K562 (cell line): ENCODE measurements at regions not wholly inside any gene's neighbourhood (a gene's known extent, or its start where the extent isn't known, plus 50 kb on each side); places are given as distances from the start of the nearest gene placed in this dataset.

ENCODE experiments used
- ATAC-seq: fragments of 200-7000 bp; cut with Tn5 transposase; 3 replicates; pipeline ENCODE4 v1.9.1; 2020; ENCODE audit warnings: moderate library complexity
- BruUV-seq: library from RNA; stranded (reverse); fragments of 400-500 nt; replicated peaks from 2 replicates; lab custom pipeline; 2021; lab: Mats Ljungman, UMichigan
- CTCF ChIA-PET: fragments of 300-600 bp; formaldehyde crosslinking; extraction: SDS; loops from one replicate; lab custom pipeline; 2021; ENCODE audit warnings: low intra/inter-chr PET ratio; lab: Yijun Ruan, JAX
- POLR2A ChIA-PET: fragments of 300-600, 350-650 bp; sonication (Branson Sonifier 250); formaldehyde crosslinking; extraction: SDS; loops from one replicate; lab custom pipeline; 2021; ENCODE audit warnings: antibody characterized with exemption, inconsistent platforms; lab: Yijun Ruan, JAX
- DNase-seq, 4 experiments: peaks; one replicate each; pipeline versions ENCODE4 v3.0.0 to v3.0.0-alpha.2; 2011 to 2018; ENCODE audit warnings: low spot score in 3 of 4, mixed read lengths in 3 of 4; ENCODE audit errors: extremely low read depth in 1 of 4
- FAIRE-seq: peaks from 2 replicates; lab custom pipeline; 2011; peaks lifted over from hg19 to GRCh38; lab: Jason Lieb, UNC
- H2AFZ ChIP-seq: 2 replicates; pipeline ENCODE4 v1.6.0; 2011; ENCODE audit warnings: low read depth, low read length, control low read depth, inconsistent platforms
- H3K27ac ChIP-seq: fragments of 200-600 bp; 3 replicates; pipeline ENCODE4 v1.8.0; 2011; ENCODE audit warnings: low read depth, mild to moderate bottlenecking, control low read depth, inconsistent platforms, low read length, moderate library complexity, mixed read lengths; ENCODE audit errors: extremely low read depth
- H3K27me3 ChIP-seq, 2 experiments: fragments of 300-600 bp in 1 of 2; 2 replicates in 1 of 2; 3 replicates in 1 of 2; pipeline versions ENCODE4 v1.6.0 to v1.8.0; 2011; ENCODE audit warnings: inconsistent platforms in 2 of 2, low read length in 2 of 2, mild to moderate bottlenecking in 1 of 2, mixed read lengths in 1 of 2, moderate library complexity in 1 of 2; ENCODE audit not compliant: control insufficient read depth in 2 of 2, insufficient read depth in 2 of 2
- H3K36me3 ChIP-seq: fragments of 300-600 bp; 3 replicates; pipeline ENCODE4 v1.8.0; 2011; ENCODE audit warnings: mild to moderate bottlenecking, low read length, inconsistent platforms; ENCODE audit not compliant: control insufficient read depth, insufficient read depth
- H3K4me1 ChIP-seq, 2 experiments: fragments of 200-600 bp in 1 of 2; replicated peaks in 1 of 2; 2 replicates in 1 of 2; 3 replicates in 1 of 2; pipeline versions ENCODE4 v1.5.1 to v1.8.0; 2011; ENCODE audit warnings: inconsistent platforms in 2 of 2, low read length in 2 of 2, mild to moderate bottlenecking in 1 of 2, mixed read lengths in 1 of 2, moderate library complexity in 1 of 2; ENCODE audit not compliant: control insufficient read depth in 2 of 2, insufficient read depth in 2 of 2
- H3K4me2 ChIP-seq: 2 replicates; pipeline ENCODE4 v1.6.1; 2011; ENCODE audit warnings: low read length, control low read depth, inconsistent platforms, mixed read lengths; ENCODE audit not compliant: insufficient read depth
- H3K4me3 ChIP-seq: fragments of 200-600 bp; sonication (generic), shearing (Covaris generic); 2 replicates; pipeline ENCODE4 v1.5.1; 2016; ENCODE audit warnings: control low read depth, inconsistent platforms
- H3K79me2 ChIP-seq: fragments of 200-600 bp; 3 replicates; pipeline ENCODE4 v1.8.0; 2011; ENCODE audit warnings: low read length, inconsistent platforms; ENCODE audit not compliant: control insufficient read depth, insufficient read depth
- H3K9ac ChIP-seq, 2 experiments: 2 replicates each; pipeline versions ENCODE4 v1.6.0 to v1.6.1; 2011; ENCODE audit warnings: low read depth in 2 of 2, low read length in 2 of 2, control low read depth in 1 of 2, inconsistent platforms in 1 of 2, mild to moderate bottlenecking in 1 of 2, mixed read lengths in 1 of 2; ENCODE audit not compliant: insufficient read depth in 1 of 2
- H3K9me1 ChIP-seq: one replicate; pipeline ENCODE4 v1.6.0; 2011; ENCODE audit warnings: inconsistent platforms, mild to moderate bottlenecking, low read length, moderate library complexity; ENCODE audit not compliant: control insufficient read depth, insufficient read depth
- H3K9me3 ChIP-seq: replicated peaks from 2 replicates; pipeline ENCODE4 v1.5.1; 2011; ENCODE audit warnings: low read depth, low read length, inconsistent platforms; ENCODE audit not compliant: control insufficient read depth, insufficient read depth
- H4K20me1 ChIP-seq: replicated peaks from 2 replicates; pipeline ENCODE4 v1.6.1; 2011; ENCODE audit warnings: low read length, inconsistent platforms, mixed read lengths; ENCODE audit not compliant: control insufficient read depth, insufficient read depth
- CREBBP ChIP-seq: IDR thresholded peaks from one replicate; pipeline ENCODE4 v1.6.1; 2012; ENCODE audit warnings: low read depth, mild to moderate bottlenecking, control low read depth, inconsistent platforms, low read length
- HDAC6 ChIP-seq: IDR thresholded peaks from 2 replicates; pipeline ENCODE4 v1.6.1; 2012; ENCODE audit warnings: low read depth, mild to moderate bottlenecking, control low read depth, inconsistent platforms, low read length, moderate library complexity
- HMG20A ChIP-seq: fragments of 450-650 bp; formaldehyde crosslinking; conservative IDR thresholded peaks from 2 replicates; pipeline ENCODE4 v1.4.0; 2020; ENCODE audit warnings: mild to moderate bottlenecking, mixed read lengths
- HMG20B ChIP-seq: fragments of 250-450 bp; sonication (Bioruptor Pico); IDR thresholded peaks from 2 replicates; pipeline ENCODE4 v1.5.0; 2021; ENCODE audit warnings: mild to moderate bottlenecking
- PPARD ChIP-seq: fragments of 250-450 bp; sonication (Bioruptor Pico); IDR thresholded peaks from 2 replicates; pipeline ENCODE4 v1.8.0; 2022; ENCODE audit warnings: inconsistent platforms, mild to moderate bottlenecking, moderate library complexity
- RCOR1 ChIP-seq, 2 experiments: IDR thresholded peaks; 2 replicates each; pipeline ENCODE4 v1.6.1; 2012; ENCODE audit warnings: low read depth in 2 of 2, low read length in 2 of 2, borderline replicate concordance in 1 of 2, improper control_type of control experiment in 1 of 2
- SMARCE1 ChIP-seq: fragments of 450-650 bp; IDR thresholded peaks from 2 replicates; pipeline ENCODE4 v1.7.1; 2016; ENCODE audit warnings: mild to moderate bottlenecking
- TAL1 ChIP-seq: fragments of 450-650 bp; IDR thresholded peaks from 2 replicates; pipeline ENCODE4 v1.6.1; 2016; ENCODE audit warnings: mild to moderate bottlenecking
- TEAD4 ChIP-seq, 2 experiments: sonication (generic) in 1 of 2; formaldehyde crosslinking in 1 of 2; IDR thresholded peaks; 2 replicates each; pipeline versions ENCODE4 v1.6.1 to v1.8.0; 2012 to 2022; ENCODE audit warnings: borderline replicate concordance in 1 of 2, inconsistent platforms in 1 of 2, low read length in 1 of 2, mild to moderate bottlenecking in 1 of 2, missing genetic modification reagents in 1 of 2
- THAP7 ChIP-seq: fragments of 250-450 bp; sonication (Bioruptor Pico); IDR thresholded peaks from 2 replicates; pipeline ENCODE4 v1.5.0; 2021
- ZMIZ1 ChIP-seq, 2 experiments: fragments of 150-350 bp in 1 of 2; IDR thresholded peaks; 2 replicates each; pipeline ENCODE4 v1.6.1; 2012 to 2016; ENCODE audit warnings: low read depth in 2 of 2, low read length in 2 of 2, mild to moderate bottlenecking in 1 of 2, moderate library complexity in 1 of 2
- WGBS: fragments of 100-300 bp; shearing (Covaris generic); methylation state at CpG from one replicate; pipeline ENCODE4 v1.1.6; 2016; ENCODE audit warnings: low coverage, mixed read lengths; ENCODE audit not compliant: insufficient coverage; ENCODE audit errors: missing lambda C conversion rate; 5-methylcytosine and 5-hydroxymethylcytosine counted together
- in situ Hi-C: fragments of 300-500 bp; cut with MboI; formaldehyde crosslinking; loops from 4 replicates; pipeline ENCODE4 v1.15.0; 2018; ENCODE audit warnings: inconsistent platforms, mixed read lengths
- intact Hi-C: fragments of 100-400 bp; cut with micrococcal nuclease; formaldehyde crosslinking; loops from 2 replicates; pipeline ENCODE4 v1.14.2; 2022

GRCh38 chr16:65285128-65286048 is 163.5 kb upstream of the CDH11 start:
- DNase-seq (no peak), FAIRE-seq (no peak), ATAC-seq (no peak)
- H3K4me2 ChIP-seq = no peak overlapping the region
- no peaks in the 10 kb centered on the region for H3K36me3 ChIP-seq
- H3K9me3 ChIP-seq = no peaks in the 10 kb centered on the region
- no peak overlapping the region for H3K4me3 ChIP-seq
- in situ Hi-C loops (no loop called here), intact Hi-C loops (no loop called here)
- ChIA-PET POLR2A (no interaction called here), CTCF (no interaction called here)
- no peaks in the 10 kb centered on the region for H3K27me3 ChIP-seq
- BruUV-seq = no TSS peak
- H3K9ac ChIP-seq = no peak overlapping the region
- no peaks in the 10 kb centered on the region for H3K79me2 ChIP-seq
- 2% methylated on average over 7 of the region's 7 CpGs for WGBS
- H3K9me1 ChIP-seq = no peaks in the 10 kb centered on the region
- H3K27ac ChIP-seq = no peak overlapping the region
- H2AFZ ChIP-seq = no peak overlapping the region
- TF ChIP-seq HMG20B (CRISPR knock-in tag) = no peak
- TF ChIP-seq PPARD (CRISPR knock-in tag) = no peak
- no peaks in the 10 kb centered on the region for H3K4me1 ChIP-seq
- no peaks in the 10 kb centered on the region for H4K20me1 ChIP-seq

DNA sequence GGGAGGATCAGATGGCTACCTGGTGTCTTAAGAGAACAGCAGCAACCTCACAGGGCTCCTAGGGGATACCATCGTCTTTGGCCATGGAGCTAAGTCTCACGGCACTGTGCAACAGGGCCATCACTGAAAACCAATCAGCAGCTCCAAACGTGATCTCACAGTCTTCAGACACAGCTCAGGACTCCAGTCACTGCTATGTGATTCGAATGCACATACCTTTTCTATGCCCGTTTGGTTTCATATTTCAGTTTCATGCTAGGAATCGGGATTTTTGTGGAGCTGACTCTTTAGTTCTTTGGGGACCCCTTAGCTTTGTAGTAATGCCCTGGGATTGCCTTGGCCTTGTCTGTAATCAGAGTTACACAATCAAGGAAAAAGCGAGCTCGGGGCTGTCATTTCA is 162.8 kb upstream of the CDH11 start:
- FAIRE-seq = no peak
- WGBS = under 1% methylated on average over 8 of the region's 8 CpGs
- no peaks in the 10 kb centered on the region for H3K4me1 ChIP-seq
- no peaks in the 10 kb centered on the region for H3K27me3 ChIP-seq
- no peak overlapping the region for H2AFZ ChIP-seq
- POLR2A ChIA-PET = no interaction called here
- H4K20me1 ChIP-seq = no peaks in the 10 kb centered on the region
- no peak overlapping the region for H3K27ac ChIP-seq
- in situ Hi-C loops (no loop called here), intact Hi-C loops (no loop called here)
- H3K36me3 ChIP-seq = no peaks in the 10 kb centered on the region
- H3K9me1 ChIP-seq = no peaks in the 10 kb centered on the region
- CTCF ChIA-PET = no interaction called here
- no peak overlapping the region for H3K4me2 ChIP-seq
- BruUV-seq = no TSS peak
- no peak for DNase-seq
- H3K79me2 ChIP-seq = no peaks in the 10 kb centered on the region
- no peak overlapping the region for H3K4me3 ChIP-seq
- ATAC-seq = no peak
- H3K9me3 ChIP-seq = no peaks in the 10 kb centered on the region
- H3K9ac ChIP-seq = no peak overlapping the region
- no peak for TF ChIP-seq CREBBP
- TF ChIP-seq HMG20A = no peak
- TF ChIP-seq THAP7 (CRISPR knock-in tag) = no peak
- no peak for TF ChIP-seq ZMIZ1 (IDR thresholded peaks at IDR 0.05; ENCODE audit: low read depth in 2 of 2, low read length in 2 of 2)
- TF ChIP-seq TAL1 = no peak
- no peak for TF ChIP-seq SMARCE1
- no peak for TF ChIP-seq HDAC6
- no peak for TF ChIP-seq RCOR1 (IDR thresholded peaks at IDR 0.05; ENCODE audit: borderline replicate concordance in 1 of 2, low read depth in 2 of 2, low read length in 2 of 2)
- TF ChIP-seq TEAD4 (IDR thresholded peaks at IDR 0.05; ENCODE audit: low read length) = no peak
- TF ChIP-seq TEAD4 (CRISPR knock-in tag; IDR thresholded peaks at IDR 0.05; ENCODE audit: borderline replicate concordance) = no peak
